ENCODE measurements at regions not wholly inside any gene's neighbourhood (a gene's known extent, or its start where the extent isn't known, plus 50 kb on each side); places are given as distances from the start of the nearest gene placed in this dataset.

- TF ChIP-seq CTCF (IDR thresholded peaks at IDR 0.05): no peak
- TF ChIP-seq POLR2A (IDR thresholded peaks at IDR 0.05): no peak
- TF ChIP-seq POLR2AphosphoS5 (IDR thresholded peaks at IDR 0.05; ENCODE audit: insufficient read depth in 1 of 2, low read depth in 1 of 2): no peak
Observed at GRCh38 chr3:161568671-161569070, 72.1 kb downstream of the OTOL1 start.
